C4-2B (cell line): ENCODE measurements at regions not wholly inside any gene's neighbourhood (a gene's known extent, or its start where the extent isn't known, plus 50 kb on each side); places are given as distances from the start of the nearest gene placed in this dataset.
"Not testable (repeated sequence)": the region's sequence is repeated elsewhere in the genome, so short reads cannot be mapped to it uniquely, and the experiment has no call there.

Experiments
- H3K27ac ChIP-seq: fragments of 450-650 bp; 2 replicates; pipeline ENCODE4 v1.5.1; 2017
- ZFX ChIP-seq: fragments of 450-650 bp; IDR thresholded peaks from 2 replicates; pipeline ENCODE4 v1.6.1; 2017
- TF ChIP-seq, protein P1 (sequence below): fragments of 450-650 bp; conservative IDR thresholded peaks from 2 replicates; pipeline ENCODE4 v1.5.1; 2017; ENCODE audit warnings: mild to moderate bottlenecking

DNA sequence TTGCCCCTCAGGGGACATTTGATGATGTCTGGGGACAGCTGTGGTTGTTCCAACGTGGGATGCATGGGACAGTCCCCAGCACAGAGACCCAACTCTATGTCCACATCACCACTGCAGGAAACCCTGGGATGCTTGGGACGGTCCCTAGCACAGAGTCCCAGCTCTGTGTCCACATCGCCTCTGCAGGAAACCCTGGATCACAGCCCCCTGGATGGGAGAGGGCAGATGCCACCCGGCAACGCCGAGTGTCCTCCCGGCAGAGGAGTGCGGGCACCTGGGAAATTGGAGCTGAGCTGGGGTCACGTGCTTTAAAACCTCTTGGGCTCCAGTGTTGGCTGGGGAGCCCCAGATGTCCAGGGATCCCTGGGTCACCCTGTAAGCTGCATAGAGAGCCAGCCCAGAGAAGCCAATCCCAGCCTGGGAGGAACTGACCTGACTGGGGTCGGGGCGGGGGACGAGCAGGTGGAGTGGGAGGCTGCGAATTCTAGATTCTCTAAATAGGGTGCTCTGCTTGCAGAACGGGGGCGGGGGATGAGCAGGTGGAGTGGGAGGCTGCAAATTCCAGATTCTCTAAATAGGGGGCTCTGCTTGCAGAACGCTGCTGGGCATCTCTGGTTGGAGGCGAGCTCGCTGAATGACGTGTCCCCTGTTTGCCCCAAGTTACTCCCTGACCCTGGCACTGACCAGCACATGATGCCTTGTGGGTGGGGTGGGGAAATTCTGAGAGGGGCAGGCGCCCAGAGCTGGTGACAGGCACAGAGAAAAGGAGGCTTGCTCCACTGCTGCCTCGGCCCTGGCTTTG is 1197.8 kb downstream of the BRD1 start:
- no peak overlapping the region for H3K27ac ChIP-seq
- TF ChIP-seq ZFX, result no peak
- TF ChIP-seq, protein P1, sequence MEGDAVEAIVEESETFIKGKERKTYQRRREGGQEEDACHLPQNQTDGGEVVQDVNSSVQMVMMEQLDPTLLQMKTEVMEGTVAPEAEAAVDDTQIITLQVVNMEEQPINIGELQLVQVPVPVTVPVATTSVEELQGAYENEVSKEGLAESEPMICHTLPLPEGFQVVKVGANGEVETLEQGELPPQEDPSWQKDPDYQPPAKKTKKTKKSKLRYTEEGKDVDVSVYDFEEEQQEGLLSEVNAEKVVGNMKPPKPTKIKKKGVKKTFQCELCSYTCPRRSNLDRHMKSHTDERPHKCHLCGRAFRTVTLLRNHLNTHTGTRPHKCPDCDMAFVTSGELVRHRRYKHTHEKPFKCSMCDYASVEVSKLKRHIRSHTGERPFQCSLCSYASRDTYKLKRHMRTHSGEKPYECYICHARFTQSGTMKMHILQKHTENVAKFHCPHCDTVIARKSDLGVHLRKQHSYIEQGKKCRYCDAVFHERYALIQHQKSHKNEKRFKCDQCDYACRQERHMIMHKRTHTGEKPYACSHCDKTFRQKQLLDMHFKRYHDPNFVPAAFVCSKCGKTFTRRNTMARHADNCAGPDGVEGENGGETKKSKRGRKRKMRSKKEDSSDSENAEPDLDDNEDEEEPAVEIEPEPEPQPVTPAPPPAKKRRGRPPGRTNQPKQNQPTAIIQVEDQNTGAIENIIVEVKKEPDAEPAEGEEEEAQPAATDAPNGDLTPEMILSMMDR, result no peak

DNA sequence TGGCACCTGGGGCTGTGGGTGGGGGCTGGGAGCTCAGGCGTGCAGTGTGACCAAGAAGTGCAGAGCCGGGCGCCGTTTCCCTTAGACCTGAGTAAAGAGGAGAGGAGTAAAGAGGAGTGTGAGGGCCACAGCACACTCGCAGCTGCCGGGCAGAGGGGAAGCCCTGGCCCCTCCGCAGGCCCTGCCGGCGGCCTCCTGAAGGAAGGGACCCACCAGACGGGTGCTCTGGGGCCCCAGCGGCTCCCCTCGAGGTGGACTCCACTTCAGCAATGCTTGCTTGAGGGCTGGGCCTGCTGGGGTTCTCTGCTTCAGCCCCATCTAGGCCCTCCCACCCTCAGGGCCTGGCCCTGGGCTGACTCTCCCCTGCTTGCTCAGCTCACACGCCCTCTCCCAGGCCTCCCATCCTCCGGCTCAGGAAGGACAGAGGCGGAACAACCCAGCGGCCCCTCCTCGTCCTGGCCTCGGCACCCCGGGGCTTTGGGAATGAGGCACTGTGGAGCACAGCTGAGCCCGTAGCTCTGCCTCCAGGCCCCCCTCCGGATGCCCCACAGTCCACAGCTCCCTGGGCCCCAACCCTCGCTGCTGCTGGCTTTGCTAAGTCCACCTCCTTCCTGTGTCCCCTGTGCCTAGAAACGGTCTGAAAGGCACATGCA is 1198.7 kb downstream of the BRD1 start:
- TF ChIP-seq ZFX, result no peak
- TF ChIP-seq, protein P1, result no peak
- no peak overlapping the region for H3K27ac ChIP-seq

DNA sequence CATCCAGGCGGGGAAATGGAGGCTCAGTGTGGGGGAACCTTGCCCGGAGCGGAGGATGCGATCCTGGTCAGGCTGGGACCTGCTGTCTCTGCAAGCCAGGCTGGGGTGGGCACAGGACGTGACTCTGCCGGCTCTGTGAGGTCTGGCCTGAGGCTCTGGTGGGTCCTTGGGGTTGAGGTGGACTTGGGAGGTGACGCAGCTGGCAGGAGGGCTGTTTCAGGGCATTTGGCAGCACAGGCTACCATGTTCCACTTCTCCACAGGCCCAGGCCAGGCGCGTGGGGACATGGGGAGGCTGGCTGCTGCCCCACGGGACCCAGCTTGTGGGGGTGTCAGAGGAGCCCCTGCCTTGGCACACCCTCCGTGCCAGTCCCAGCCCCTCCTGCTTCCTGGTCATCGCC is 1199.7 kb downstream of the BRD1 start:
- no peak for TF ChIP-seq ZFX
- TF ChIP-seq, protein P1, result no peak
- no peak overlapping the region for H3K27ac ChIP-seq

DNA sequence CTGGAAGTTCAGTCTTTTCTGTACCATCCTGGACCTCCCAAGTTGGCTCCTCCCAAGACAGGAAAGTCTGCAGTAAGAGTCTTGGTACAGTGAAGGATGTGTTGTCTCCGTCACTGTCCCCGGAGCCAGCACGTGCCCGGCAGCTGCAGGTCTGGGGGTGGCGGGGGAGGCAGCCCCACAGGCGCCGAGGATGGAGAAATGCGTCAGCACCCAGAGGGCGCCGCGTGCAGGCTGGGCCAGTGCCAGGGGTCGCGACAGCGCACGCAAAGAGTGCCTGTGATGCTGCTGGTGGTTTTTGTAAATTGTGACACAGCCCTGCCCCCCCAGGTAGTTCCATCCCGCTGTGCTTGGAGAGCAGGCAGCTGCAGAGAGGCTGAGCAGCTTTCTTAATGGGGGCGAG is 1200.5 kb downstream of the BRD1 start:
- no peak overlapping the region for H3K27ac ChIP-seq
- TF ChIP-seq, protein P1, result no peak
- TF ChIP-seq ZFX, result no peak

DNA sequence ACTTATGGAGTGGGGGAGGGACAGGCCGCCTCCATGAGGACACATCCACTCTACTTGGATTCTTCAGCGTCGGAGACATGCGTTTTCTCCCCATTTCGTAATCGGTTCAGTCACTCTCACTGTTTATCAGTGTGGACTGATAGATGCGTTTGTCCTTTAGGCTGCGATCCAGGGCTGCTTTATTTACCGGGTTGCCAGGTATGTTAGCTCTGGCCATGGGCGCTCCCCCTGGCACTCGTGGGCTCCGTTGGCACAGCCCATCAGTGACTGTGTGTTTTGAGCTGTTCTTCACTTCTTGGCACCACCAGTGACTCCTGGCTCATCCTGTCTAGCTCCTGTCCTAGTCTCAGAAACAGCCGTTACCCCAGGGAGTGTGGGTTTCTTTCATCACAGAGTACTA is 1203.3 kb downstream of the BRD1 start:
- TF ChIP-seq, protein P1, result no peak
- TF ChIP-seq ZFX, result no peak
- no peak overlapping the region for H3K27ac ChIP-seq

DNA sequence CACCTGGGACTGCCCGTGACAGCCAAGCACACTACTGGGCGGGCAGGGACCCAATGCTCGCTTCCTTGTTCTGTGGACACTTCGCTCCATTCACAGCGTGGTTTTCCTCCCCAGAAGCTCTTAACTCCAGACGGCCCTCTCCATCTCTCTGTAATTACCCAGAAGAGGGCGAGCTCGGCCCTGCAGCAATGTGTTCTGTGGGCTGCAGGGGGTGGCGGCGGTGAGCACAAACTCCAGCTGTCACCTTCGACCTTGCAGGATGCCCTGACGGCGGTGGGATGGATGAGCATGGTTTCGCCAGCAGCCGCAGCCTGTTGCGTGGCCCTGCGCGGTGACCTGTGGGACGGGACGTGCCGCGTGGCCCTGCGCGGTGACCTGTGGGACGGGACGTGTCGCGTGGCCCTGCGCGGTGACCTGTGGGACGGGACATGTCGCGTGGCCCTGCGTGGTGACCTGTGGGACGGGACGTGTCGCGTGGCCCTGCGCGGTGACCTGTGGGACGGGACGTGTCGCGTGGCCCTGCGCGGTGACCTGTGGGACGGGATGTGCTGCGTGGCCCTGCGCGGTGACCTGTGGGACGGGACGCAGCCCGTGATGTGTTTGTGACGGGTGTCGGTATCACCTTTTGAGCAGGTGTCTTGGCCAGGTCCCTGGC is 1204.7 kb downstream of the BRD1 start:
- TF ChIP-seq, protein P1, result no peak
- no peak for TF ChIP-seq ZFX
- H3K27ac ChIP-seq, result no peak overlapping the region

DNA sequence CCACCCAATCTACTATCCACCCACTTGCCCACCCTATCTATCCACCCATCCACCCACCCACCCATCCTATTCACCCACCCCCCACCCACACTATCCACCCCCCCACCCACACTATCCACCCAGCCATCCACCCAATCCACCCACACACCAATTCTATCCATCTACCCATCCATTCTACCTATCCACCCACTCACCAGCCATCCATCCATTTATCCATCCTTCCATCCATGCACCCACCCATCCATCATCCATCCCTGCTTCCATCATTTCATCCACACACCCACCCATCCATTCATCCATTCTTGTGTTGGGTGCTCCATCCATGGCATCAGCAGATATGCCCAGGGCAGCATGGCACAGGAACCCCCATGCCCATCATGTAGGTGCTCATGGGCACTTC is 1206.6 kb downstream of the BRD1 start:
- TF ChIP-seq ZFX, result no peak
- TF ChIP-seq, protein P1, result no peak
- H3K27ac ChIP-seq, result no peak overlapping the region

DNA sequence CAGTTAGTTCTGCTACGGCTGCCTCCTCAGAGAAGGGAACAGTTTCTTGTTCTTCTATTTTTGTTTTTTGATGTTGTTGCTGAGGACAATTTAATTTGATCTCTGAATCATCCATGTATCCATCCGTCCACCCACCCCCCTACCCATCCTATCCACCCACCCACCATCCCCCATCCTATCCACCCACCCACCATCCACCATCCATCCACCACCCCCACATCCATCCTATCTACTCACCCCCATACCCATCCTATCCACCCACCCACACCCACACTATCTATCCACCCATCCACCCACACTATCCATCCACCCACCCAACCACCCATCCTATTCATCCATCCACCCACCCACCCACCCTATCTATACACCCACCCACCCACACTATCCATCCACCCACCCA is 1207.2 kb downstream of the BRD1 start:
- H3K27ac ChIP-seq, result not testable (repeated sequence)
